HL-60 (cell line): ENCODE measurements at regions not wholly inside any gene's neighbourhood (a gene's known extent, or its start where the extent isn't known, plus 50 kb on each side); places are given as distances from the start of the nearest gene placed in this dataset.

ENCODE experiments used
- DNase-seq, 2 experiments: peaks; one replicate each; pipeline ENCODE4 v3.0.0-alpha.2; 2010 to 2020; ENCODE audit warnings: low read depth in 1 of 2, low spot score in 1 of 2
- H3K27ac ChIP-seq: fragments of 250-450 bp; sonication (Bioruptor Pico); replicated peaks from 2 replicates; pipeline ENCODE4 v1.5.1; 2020; ENCODE audit warnings: mild to moderate bottlenecking, moderate library complexity
- H3K27me3 ChIP-seq: fragments of 250-450 bp; sonication (Bioruptor Pico); 2 replicates; pipeline ENCODE4 v1.5.1; 2021; ENCODE audit warnings: mild to moderate bottlenecking, moderate library complexity; ENCODE audit not compliant: insufficient read depth, poor library complexity, severe bottlenecking
- H3K4me3 ChIP-seq: replicated peaks from 2 replicates; pipeline ENCODE4 v1.5.1; 2011; ENCODE audit warnings: mild to moderate bottlenecking, control low read depth, low read length; ENCODE audit not compliant: insufficient read depth
- CTCF ChIP-seq: IDR thresholded peaks from one replicate; pipeline ENCODE4 v1.5.1; 2011; ENCODE audit warnings: low read length, control low read depth, inconsistent platforms; ENCODE audit not compliant: insufficient read depth
- GABPA ChIP-seq: IDR thresholded peaks from 2 replicates; pipeline ENCODE4 v1.6.1; 2012; ENCODE audit warnings: low read depth
- POLR2AphosphoS5 ChIP-seq: IDR thresholded peaks from 2 replicates; pipeline ENCODE4 v1.6.1; 2012; ENCODE audit warnings: low read depth
- REST ChIP-seq: IDR thresholded peaks from 2 replicates; pipeline ENCODE4 v1.6.1; 2012; ENCODE audit warnings: low read depth; ENCODE audit not compliant: insufficient replicate concordance
- SPI1 ChIP-seq: IDR thresholded peaks from 2 replicates; pipeline ENCODE4 v1.6.1; 2012; ENCODE audit warnings: low read depth, mild to moderate bottlenecking, borderline replicate concordance

- Histone ChIP-seq H3K4me3 (no peak overlapping the region), H3K27ac (no peak overlapping the region), H3K27me3 (no peaks in the 10 kb centered on the region)
- TF ChIP-seq CTCF = no peak
- TF ChIP-seq GABPA = no peak
- TF ChIP-seq SPI1 = no peak
- TF ChIP-seq REST = no peak
- no peak for TF ChIP-seq POLR2AphosphoS5
- DNase-seq = no peak
Measured at GRCh38 chr3:188054541-188054940, 99.4 kb upstream of the LPP start.

- Histone ChIP-seq H3K27ac (no peak overlapping the region), H3K4me3 (no peak overlapping the region), H3K27me3 (no peaks in the 10 kb centered on the region)
- TF ChIP-seq REST = no peak
- TF ChIP-seq GABPA = no peak
- no peak for TF ChIP-seq POLR2AphosphoS5
- no peak for TF ChIP-seq SPI1
- no peak for TF ChIP-seq CTCF
- DNase-seq = no peak
Measured at GRCh38 chr3:188055388-188055787, 98.6 kb upstream of the LPP start.

- Histone ChIP-seq H3K4me3 (no peak overlapping the region), H3K27ac (no peak overlapping the region), H3K27me3 (no peaks in the 10 kb centered on the region)
- no peak for TF ChIP-seq POLR2AphosphoS5
- TF ChIP-seq REST = no peak
- TF ChIP-seq SPI1 = no peak
- TF ChIP-seq CTCF = no peak
- no peak for TF ChIP-seq GABPA
- DNase-seq = no peak
Measured at GRCh38 chr3:188057124-188057523, 96.8 kb upstream of the LPP start.
